Type B pancreatic cell (in vitro differentiated cells): ENCODE measurements at regions not wholly inside any gene's neighbourhood (a gene's known extent, or its start where the extent isn't known, plus 50 kb on each side); places are given as distances from the start of the nearest gene placed in this dataset.

Experiments
- DNase-seq: peaks from one replicate; pipeline ENCODE4 v3.0.0; 2021; ENCODE audit warnings: mixed read lengths; ENCODE audit not compliant: unreplicated experiment; ENCODE audit errors: extremely low spot score
- H3K27ac Mint-ChIP-seq: 2 replicates; pipeline ENCODE4 v1.8.0; 2021; ENCODE audit warnings: mild to moderate bottlenecking, mixed read lengths
- H3K27me3 Mint-ChIP-seq: 2 replicates; pipeline ENCODE4 v1.8.0; 2021; ENCODE audit warnings: mixed read lengths
- H3K36me3 Mint-ChIP-seq: 2 replicates; pipeline ENCODE4 v1.8.0; 2021; ENCODE audit warnings: mixed read lengths
- H3K4me1 Mint-ChIP-seq: one replicate; pipeline ENCODE4 v1.8.0; 2021; ENCODE audit warnings: mixed read lengths; ENCODE audit not compliant: unreplicated experiment
- H3K4me3 Mint-ChIP-seq: 2 replicates; pipeline ENCODE4 v1.8.0; 2021; ENCODE audit warnings: mild to moderate bottlenecking, mixed read lengths
- H3K9me3 Mint-ChIP-seq: 2 replicates; pipeline ENCODE4 v1.8.0; 2021; ENCODE audit warnings: mixed read lengths
- TF ChIP-seq, protein P1 (sequence below): fragments of 200-600 bp; sonication (generic); conservative IDR thresholded peaks from 2 replicates; pipeline ENCODE4 v1.5.0; 2021; ENCODE audit warnings: antibody characterized with exemption, mild to moderate bottlenecking

DNA sequence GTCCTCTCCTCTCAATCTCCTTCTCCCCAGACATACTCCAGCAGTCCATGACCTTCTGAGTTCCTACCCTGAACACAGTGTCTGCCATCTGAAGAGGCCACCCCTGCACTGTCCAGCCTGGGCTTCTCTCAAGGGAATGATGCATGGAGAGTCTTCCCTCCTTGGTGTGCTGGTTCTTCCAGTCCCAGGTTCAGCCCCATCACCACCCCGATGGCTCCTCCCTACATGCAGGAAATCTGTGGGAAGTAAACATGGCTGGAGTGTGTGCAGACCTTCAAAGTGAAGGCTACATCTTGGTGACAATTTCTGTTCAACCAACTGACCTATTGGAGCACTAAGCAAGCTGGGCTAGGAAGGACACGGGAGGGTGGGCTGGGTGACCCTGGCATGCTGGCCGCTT is 121.0 kb upstream of the JAG1 start:
- H3K4me3 Mint-ChIP-seq: no peak overlapping the region
- no peaks in the 10 kb centered on the region for H3K36me3 Mint-ChIP-seq
- DNase-seq: no peak
- H3K9me3 Mint-ChIP-seq: peaks cover 9% of the 10 kb centered on the region
- peaks cover 29% of the 10 kb centered on the region for H3K27me3 Mint-ChIP-seq
- no peak overlapping the region for H3K27ac Mint-ChIP-seq
- peaks cover 21% of the 10 kb centered on the region for H3K4me1 Mint-ChIP-seq
- TF ChIP-seq, protein P1, sequence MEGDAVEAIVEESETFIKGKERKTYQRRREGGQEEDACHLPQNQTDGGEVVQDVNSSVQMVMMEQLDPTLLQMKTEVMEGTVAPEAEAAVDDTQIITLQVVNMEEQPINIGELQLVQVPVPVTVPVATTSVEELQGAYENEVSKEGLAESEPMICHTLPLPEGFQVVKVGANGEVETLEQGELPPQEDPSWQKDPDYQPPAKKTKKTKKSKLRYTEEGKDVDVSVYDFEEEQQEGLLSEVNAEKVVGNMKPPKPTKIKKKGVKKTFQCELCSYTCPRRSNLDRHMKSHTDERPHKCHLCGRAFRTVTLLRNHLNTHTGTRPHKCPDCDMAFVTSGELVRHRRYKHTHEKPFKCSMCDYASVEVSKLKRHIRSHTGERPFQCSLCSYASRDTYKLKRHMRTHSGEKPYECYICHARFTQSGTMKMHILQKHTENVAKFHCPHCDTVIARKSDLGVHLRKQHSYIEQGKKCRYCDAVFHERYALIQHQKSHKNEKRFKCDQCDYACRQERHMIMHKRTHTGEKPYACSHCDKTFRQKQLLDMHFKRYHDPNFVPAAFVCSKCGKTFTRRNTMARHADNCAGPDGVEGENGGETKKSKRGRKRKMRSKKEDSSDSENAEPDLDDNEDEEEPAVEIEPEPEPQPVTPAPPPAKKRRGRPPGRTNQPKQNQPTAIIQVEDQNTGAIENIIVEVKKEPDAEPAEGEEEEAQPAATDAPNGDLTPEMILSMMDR: no peak

DNA sequence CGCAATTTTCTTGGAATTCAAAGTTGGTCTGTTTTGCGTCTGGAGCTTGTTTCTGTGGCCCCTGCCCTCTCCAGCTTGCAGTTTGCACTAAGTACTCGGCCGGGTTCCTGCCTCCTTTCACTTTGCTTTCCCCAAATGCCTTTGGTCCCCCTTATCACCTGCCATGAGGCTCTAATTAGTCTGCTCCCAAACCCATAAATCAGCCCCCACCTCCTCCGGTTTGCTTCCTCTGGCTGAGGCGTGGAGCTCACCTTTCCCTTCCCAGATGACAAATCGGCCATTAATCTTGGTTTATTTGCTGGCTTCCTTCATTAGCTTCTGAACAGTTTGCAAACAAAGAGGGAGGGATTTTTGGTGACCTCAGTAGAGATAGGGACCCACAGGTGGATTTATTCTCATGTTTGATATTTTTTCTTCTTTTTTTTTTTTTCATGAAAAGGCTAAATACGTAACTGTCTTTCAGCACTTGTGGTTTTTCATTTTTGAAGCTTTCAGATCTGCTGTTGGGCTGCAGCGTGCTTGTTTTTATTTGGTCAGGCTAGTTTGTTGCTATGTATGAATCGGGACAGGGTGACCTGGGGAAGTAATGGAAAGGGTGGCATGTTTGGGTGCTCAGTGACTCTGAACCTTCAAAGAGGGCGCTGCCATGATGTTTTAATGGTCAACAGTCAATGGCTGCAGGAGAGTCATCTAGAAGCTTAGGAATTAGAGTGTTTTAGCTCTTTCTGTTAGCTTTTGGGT is 121.7 kb upstream of the JAG1 start:
- peaks cover 21% of the 10 kb centered on the region for H3K4me1 Mint-ChIP-seq
- no peak overlapping the region for H3K27ac Mint-ChIP-seq
- DNase-seq: no peak
- no peak overlapping the region for H3K4me3 Mint-ChIP-seq
- peaks cover 9% of the 10 kb centered on the region for H3K9me3 Mint-ChIP-seq
- peaks cover 29% of the 10 kb centered on the region for H3K27me3 Mint-ChIP-seq
- TF ChIP-seq, protein P1: no peak
- H3K36me3 Mint-ChIP-seq: no peaks in the 10 kb centered on the region

DNA sequence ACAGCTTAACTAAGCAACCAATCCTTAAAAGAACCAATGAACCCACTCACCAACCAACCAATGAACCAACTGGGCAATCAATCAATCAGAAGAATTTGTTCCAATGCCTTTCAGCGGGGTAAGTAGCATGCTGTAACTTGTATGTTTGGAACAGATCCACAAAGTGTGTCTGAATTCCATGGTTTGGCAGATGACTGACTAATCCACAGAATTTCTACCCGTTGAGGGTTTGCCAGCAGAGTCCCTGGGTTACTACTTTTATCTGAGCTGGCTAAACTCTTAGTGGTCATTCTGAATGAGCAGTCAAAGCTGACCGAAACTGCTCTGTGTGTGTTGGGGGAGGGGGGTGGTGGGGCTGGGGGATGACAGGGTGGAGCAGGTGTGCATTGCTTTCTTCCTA is 125.0 kb upstream of the JAG1 start:
- Mint-ChIP-seq H3K9me3 (peaks cover 9% of the 10 kb centered on the region), H3K4me3 (no peak overlapping the region), H3K4me1 (peaks cover 21% of the 10 kb centered on the region), H3K27me3 (peaks cover 30% of the 10 kb centered on the region), H3K36me3 (no peaks in the 10 kb centered on the region), H3K27ac (no peak overlapping the region)
- TF ChIP-seq, protein P1: no peak
- no peak for DNase-seq

DNA sequence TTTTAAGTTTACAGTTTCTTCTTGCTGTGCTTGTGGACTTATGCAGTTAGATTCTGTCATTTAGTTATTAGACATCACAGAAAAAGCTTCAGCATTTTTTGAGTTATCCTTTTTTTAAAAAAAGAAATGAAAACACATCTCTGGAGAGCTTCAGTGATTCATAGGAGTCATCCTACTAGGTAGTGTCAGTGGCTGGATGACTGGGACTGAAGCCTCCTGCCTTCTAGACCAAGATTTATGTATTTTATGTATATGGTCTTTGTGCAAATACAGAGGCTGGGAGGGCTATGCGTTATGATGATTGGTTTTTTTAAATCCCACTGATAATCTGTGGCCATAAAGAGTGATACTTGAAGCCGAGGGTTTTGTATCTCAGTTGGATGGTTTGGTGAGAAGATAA is 125.9 kb upstream of the JAG1 start:
- no peak for DNase-seq
- H3K4me3 Mint-ChIP-seq: no peak overlapping the region
- TF ChIP-seq, protein P1: no peak
- H3K9me3 Mint-ChIP-seq: peaks cover 9% of the 10 kb centered on the region
- H3K4me1 Mint-ChIP-seq: peaks cover 14% of the 10 kb centered on the region
- peaks cover 34% of the 10 kb centered on the region for H3K27me3 Mint-ChIP-seq
- no peaks in the 10 kb centered on the region for H3K36me3 Mint-ChIP-seq
- H3K27ac Mint-ChIP-seq: no peak overlapping the region

DNA sequence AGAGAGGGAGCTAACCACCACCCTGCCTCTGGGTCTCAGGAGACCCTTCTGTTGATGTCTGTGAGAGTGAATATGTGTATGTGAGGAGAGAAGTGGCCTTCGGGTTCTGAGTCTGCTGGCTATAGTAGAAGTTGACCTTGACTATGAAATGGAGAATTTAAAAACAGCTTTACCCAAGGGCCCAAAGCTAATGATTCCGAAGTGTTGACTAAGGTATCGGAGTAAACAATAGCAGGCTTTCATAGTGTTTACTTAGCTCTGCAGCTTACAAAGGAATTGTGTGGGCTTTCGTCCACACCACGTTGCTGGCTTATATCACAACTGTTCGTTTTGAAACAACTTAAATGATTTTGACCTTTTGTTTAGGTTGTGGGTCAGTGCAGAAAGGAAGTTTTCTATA is 126.5 kb upstream of the JAG1 start:
- H3K27me3 Mint-ChIP-seq: peaks cover 35% of the 10 kb centered on the region
- H3K4me3 Mint-ChIP-seq: no peak overlapping the region
- TF ChIP-seq, protein P1: no peak
- H3K9me3 Mint-ChIP-seq: peaks cover 9% of the 10 kb centered on the region
- no peak for DNase-seq
- peaks cover 10% of the 10 kb centered on the region for H3K4me1 Mint-ChIP-seq
- H3K27ac Mint-ChIP-seq: no peak overlapping the region
- H3K36me3 Mint-ChIP-seq: no peaks in the 10 kb centered on the region
